Natural killer cell treated with Interleukin-12 subunit alpha and Interleukin-12 subunit beta and Interleukin-15 and Interleukin-18, amount 100 ng/mL, for 72 hours (primary cell): ENCODE measurements at regions not wholly inside any gene's neighbourhood (a gene's known extent, or its start where the extent isn't known, plus 50 kb on each side); places are given as distances from the start of the nearest gene placed in this dataset.

Source experiments
- ATAC-seq, 2 donors: fragments of 150-1000 bp; cut with Tn5 transposase in 1 of 2; sonication (Bioruptor Pico), chemical (Tn5 transposase) in 1 of 2; 2 replicates each; pipeline ENCODE4 v1.10.0; 2021
- DNase-seq: peaks from one replicate; pipeline ENCODE4 v3.0.0; 2022; ENCODE audit warnings: low spot score
- H3K27ac Mint-ChIP-seq, 2 donors: 1 replicate in 1 of 2; 2 replicates in 1 of 2; pipeline ENCODE4 v1.8.0; 2022; ENCODE audit warnings: mixed read lengths in 2 of 2, mild to moderate bottlenecking in 1 of 2, moderate library complexity in 1 of 2
- H3K27me3 Mint-ChIP-seq, 2 donors: 1 replicate in 1 of 2; 2 replicates in 1 of 2; pipeline ENCODE4 v1.8.0; 2022; ENCODE audit warnings: mixed read lengths in 2 of 2
- H3K36me3 Mint-ChIP-seq: one replicate; pipeline ENCODE4 v1.8.0; 2022; ENCODE audit warnings: mixed read lengths
- H3K4me1 Mint-ChIP-seq, 2 donors: 1 replicate in 1 of 2; 2 replicates in 1 of 2; pipeline ENCODE4 v1.8.0; 2022; ENCODE audit warnings: low read depth in 2 of 2, mixed read lengths in 2 of 2, mild to moderate bottlenecking in 1 of 2
- H3K4me3 Mint-ChIP-seq: one replicate; pipeline ENCODE4 v1.8.0; 2022; ENCODE audit warnings: mixed read lengths
- H3K9me3 Mint-ChIP-seq: 2 replicates; pipeline ENCODE4 v1.8.0; 2022; ENCODE audit warnings: mixed read lengths

DNA sequence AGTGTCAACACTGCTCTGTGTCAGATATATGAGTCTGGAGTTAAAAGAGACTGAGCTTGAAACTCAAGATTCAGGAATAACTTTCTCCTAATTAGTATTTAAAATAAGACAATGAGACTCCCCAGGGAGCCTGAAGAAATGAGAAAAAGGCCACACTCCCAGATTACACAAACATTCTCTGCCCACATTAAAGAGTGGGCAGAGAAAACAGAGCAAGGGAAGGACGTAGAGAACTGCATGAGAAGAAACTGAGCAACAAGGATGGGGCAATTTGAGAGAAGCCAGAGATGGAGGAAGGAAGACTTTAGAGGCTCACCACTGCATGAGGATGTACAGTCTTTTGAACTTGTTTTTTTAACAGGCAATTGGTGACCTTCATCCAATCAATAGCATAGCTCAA, 438.2 kb downstream of the TDRD15 start:
- DNase-seq (no peak), ATAC-seq (no peak)
- Mint-ChIP-seq H3K4me3 (no peak overlapping the region), H3K4me1 (no peaks in the 10 kb centered on the region), H3K27ac (no peak overlapping the region), H3K36me3 (no peaks in the 10 kb centered on the region), H3K9me3 (peaks cover 14% of the 10 kb centered on the region), H3K27me3 (no peaks in the 10 kb centered on the region)

DNA sequence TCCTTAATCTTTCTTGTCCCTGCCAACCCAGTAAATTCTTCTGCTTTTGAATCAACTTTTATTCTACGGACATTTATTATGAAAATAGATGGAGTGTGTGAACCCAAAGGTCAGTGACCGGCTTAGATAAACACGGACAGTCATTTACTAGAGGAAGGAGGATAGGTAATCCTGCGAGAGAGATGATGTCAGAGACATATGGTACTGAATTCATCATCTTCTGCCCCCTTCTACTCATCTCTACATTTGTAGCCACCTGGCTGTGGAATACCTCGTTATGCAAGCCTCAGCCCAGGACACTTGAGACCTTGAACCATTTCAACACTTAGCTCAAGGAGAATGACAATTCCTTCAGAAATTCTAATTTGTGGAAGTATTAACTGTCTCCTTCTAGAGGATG, 443.6 kb downstream of the TDRD15 start:
- no peak overlapping the region for H3K4me3 Mint-ChIP-seq
- no peaks in the 10 kb centered on the region for H3K4me1 Mint-ChIP-seq
- DNase-seq (no peak), ATAC-seq (no peak)
- peaks cover 5% of the 10 kb centered on the region for H3K36me3 Mint-ChIP-seq
- peaks cover 19% of the 10 kb centered on the region for H3K9me3 Mint-ChIP-seq
- no peak overlapping the region for H3K27ac Mint-ChIP-seq
- no peaks in the 10 kb centered on the region for H3K27me3 Mint-ChIP-seq

GRCh38 chr2:21571686-21572085, 447.9 kb downstream of the TDRD15 start:
- H3K36me3 Mint-ChIP-seq: peaks cover 5% of the 10 kb centered on the region
- no peak for ATAC-seq
- no peak overlapping the region for H3K27ac Mint-ChIP-seq
- peaks cover 20% of the 10 kb centered on the region for H3K9me3 Mint-ChIP-seq
- no peaks in the 10 kb centered on the region for H3K27me3 Mint-ChIP-seq
- no peak for DNase-seq
- no peaks in the 10 kb centered on the region for H3K4me1 Mint-ChIP-seq
- no peak overlapping the region for H3K4me3 Mint-ChIP-seq

GRCh38 chr2:21580391-21580790, 456.6 kb downstream of the TDRD15 start:
- Mint-ChIP-seq H3K27ac (no peak overlapping the region), H3K27me3 (no peaks in the 10 kb centered on the region), H3K4me3 (no peak overlapping the region), H3K36me3 (peaks cover 8% of the 10 kb centered on the region), H3K4me1 (no peaks in the 10 kb centered on the region), H3K9me3 (peaks cover 29% of the 10 kb centered on the region)
- DNase-seq (no peak), ATAC-seq (no peak)

DNA sequence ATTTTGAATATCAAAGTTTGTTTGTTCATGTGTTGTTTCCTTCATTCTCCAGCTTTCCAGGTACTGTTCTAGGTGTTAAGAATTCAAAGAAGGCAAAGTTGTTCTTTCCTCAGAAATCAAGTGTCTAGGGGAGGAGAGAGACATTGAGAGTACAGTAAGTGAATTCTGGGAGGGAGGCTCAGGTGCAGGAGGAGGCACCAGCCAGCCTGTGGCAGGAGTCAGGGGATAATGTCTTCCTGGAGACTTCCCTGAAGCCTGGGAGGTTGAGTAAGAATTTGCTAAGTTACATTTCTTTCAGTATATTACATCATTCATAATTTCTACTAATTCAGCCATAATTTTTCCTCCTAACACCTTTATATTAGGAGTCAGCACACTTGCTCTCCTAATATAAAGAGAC, 462.1 kb downstream of the TDRD15 start:
- DNase-seq (no peak), ATAC-seq (no peak)
- Mint-ChIP-seq H3K9me3 (peaks cover 18% of the 10 kb centered on the region), H3K27me3 (no peaks in the 10 kb centered on the region), H3K4me1 (no peaks in the 10 kb centered on the region), H3K4me3 (no peak overlapping the region), H3K36me3 (no peaks in the 10 kb centered on the region), H3K27ac (no peak overlapping the region)

DNA sequence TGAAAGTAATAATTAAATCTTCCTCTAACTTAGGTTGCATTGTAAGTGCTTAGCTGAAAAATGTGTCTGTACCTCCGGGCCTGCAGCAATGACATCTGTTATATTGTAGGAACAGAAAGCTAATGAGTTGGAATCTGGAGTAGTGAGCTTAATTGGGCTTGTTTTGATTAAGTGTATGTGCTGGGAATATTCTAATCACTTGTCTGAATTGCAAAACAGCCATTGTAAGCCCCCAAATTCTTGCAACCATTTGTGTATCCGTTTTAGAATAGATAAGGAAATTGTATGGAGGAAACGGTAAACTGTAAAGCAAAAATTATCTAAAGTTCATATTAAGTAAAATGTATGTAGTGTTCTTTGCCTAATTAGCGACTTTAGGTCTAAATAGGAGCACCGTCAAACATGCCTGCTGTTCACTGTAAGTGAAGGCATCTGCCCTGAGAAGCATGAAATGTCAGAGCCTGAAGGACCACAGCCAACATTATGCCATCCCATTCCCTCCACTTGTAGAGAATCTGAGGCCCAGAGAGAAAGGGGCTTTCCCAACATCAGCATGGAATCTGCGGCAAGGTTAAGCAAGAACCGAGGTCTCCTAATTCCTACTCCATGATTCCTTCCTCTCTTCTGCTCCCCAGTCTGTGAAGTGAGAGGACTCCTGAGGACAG, 466.4 kb downstream of the TDRD15 start:
- peaks cover 19% of the 10 kb centered on the region for H3K9me3 Mint-ChIP-seq
- no peaks in the 10 kb centered on the region for H3K4me1 Mint-ChIP-seq
- no peak overlapping the region for H3K27ac Mint-ChIP-seq
- no peaks in the 10 kb centered on the region for H3K36me3 Mint-ChIP-seq
- no peak overlapping the region for H3K4me3 Mint-ChIP-seq
- no peaks in the 10 kb centered on the region for H3K27me3 Mint-ChIP-seq
- no peak for ATAC-seq
- no peak for DNase-seq

- no peak overlapping the region for H3K4me3 Mint-ChIP-seq
- no peak overlapping the region for H3K27ac Mint-ChIP-seq
- ATAC-seq (no peak), DNase-seq (no peak)
- peaks cover 16% of the 10 kb centered on the region for H3K9me3 Mint-ChIP-seq
- H3K36me3 Mint-ChIP-seq: no peaks in the 10 kb centered on the region
- no peaks in the 10 kb centered on the region for H3K27me3 Mint-ChIP-seq
- no peaks in the 10 kb centered on the region for H3K4me1 Mint-ChIP-seq
Measured at GRCh38 chr2:21591926-21592325, 468.2 kb downstream of the TDRD15 start.

- ATAC-seq (no peak), DNase-seq (no peak)
- no peaks in the 10 kb centered on the region for H3K27me3 Mint-ChIP-seq
- H3K9me3 Mint-ChIP-seq: peaks cover 13% of the 10 kb centered on the region
- peaks cover 4% of the 10 kb centered on the region for H3K36me3 Mint-ChIP-seq
- H3K4me3 Mint-ChIP-seq: no peak overlapping the region
- H3K4me1 Mint-ChIP-seq: no peaks in the 10 kb centered on the region
- no peak overlapping the region for H3K27ac Mint-ChIP-seq
Measured at GRCh38 chr2:21599417-21599816, 475.6 kb downstream of the TDRD15 start.

GRCh38 chr2:21602789-21603188, 479.0 kb downstream of the TDRD15 start:
- no peaks in the 10 kb centered on the region for H3K4me1 Mint-ChIP-seq
- H3K27me3 Mint-ChIP-seq: no peaks in the 10 kb centered on the region
- ATAC-seq: no peak

DNA sequence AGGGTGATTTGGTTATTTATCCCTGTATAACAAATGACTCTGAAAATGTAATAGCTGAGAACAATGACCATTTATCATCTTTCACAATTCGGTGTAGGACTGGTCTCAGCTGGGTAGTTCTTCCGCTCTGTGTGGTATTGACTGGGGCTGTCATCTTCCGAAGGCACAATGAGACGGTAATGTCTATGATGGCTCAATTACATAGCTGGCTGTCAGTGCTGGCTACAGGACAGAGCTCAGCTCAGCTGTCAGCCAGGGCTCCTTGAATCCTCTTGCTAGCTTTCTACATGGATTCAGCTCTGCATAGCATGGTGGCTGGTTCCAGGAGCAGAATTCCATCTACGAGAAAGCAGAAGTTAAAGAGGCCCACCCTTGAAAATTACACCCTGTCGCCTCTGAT, 483.8 kb downstream of the TDRD15 start:
- DNase-seq: no peak
- peaks cover 19% of the 10 kb centered on the region for H3K9me3 Mint-ChIP-seq
- H3K27me3 Mint-ChIP-seq: no peaks in the 10 kb centered on the region
- no peak for ATAC-seq
- no peaks in the 10 kb centered on the region for H3K36me3 Mint-ChIP-seq
- H3K27ac Mint-ChIP-seq: no peak overlapping the region
- no peaks in the 10 kb centered on the region for H3K4me1 Mint-ChIP-seq
- no peak overlapping the region for H3K4me3 Mint-ChIP-seq

More at GRCh38 chr2:21602789-21603188, 479.0 kb downstream of the TDRD15 start:
- H3K9me3 Mint-ChIP-seq: peaks cover 22% of the 10 kb centered on the region
- H3K27ac Mint-ChIP-seq: no peak overlapping the region
- DNase-seq: no peak
- no peak overlapping the region for H3K4me3 Mint-ChIP-seq
- H3K36me3 Mint-ChIP-seq: peaks cover 4% of the 10 kb centered on the region

- Mint-ChIP-seq H3K4me1 (no peaks in the 10 kb centered on the region), H3K27ac (no peak overlapping the region), H3K4me3 (no peak overlapping the region), H3K36me3 (no peaks in the 10 kb centered on the region), H3K27me3 (no peaks in the 10 kb centered on the region), H3K9me3 (peaks cover 20% of the 10 kb centered on the region)
- DNase-seq (no peak), ATAC-seq (no peak)
Measured at GRCh38 chr2:21610304-21610703, 486.5 kb downstream of the TDRD15 start.

DNA sequence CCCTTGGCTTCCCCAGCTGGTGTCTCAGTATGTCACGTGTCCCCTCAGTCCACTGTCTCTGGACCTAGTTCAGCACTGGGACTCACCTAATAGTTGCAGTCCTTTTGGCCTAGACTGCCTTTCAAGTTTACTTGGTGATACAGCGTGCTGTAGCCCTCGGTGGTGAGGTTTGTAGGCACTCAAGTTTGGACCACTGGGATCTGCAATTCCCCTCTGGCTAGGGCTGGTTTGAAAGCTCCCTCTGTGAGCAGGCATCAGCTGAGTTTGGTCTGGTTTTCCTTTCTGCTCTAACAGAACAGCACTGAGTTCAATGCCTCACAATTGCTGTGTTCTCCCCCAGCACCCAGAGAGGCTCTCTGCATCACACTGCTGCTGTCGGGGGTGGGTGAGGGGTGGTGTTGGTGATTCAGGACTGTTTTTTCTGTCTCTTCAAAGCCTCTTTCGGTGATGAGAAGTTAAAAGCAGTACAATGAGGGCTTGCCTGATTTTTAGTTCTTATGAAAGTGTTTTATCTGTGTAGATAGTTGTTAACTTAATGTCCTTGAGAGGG, 494.2 kb downstream of the TDRD15 start:
- no peaks in the 10 kb centered on the region for H3K4me1 Mint-ChIP-seq
- no peak overlapping the region for H3K27ac Mint-ChIP-seq
- no peaks in the 10 kb centered on the region for H3K36me3 Mint-ChIP-seq
- no peak for ATAC-seq
- no peak overlapping the region for H3K4me3 Mint-ChIP-seq
- peaks cover 7% of the 10 kb centered on the region for H3K9me3 Mint-ChIP-seq
- no peak for DNase-seq
- no peaks in the 10 kb centered on the region for H3K27me3 Mint-ChIP-seq

GRCh38 chr2:21620771-21621170, 497.0 kb downstream of the TDRD15 start:
- ATAC-seq: no peak
- H3K4me1 Mint-ChIP-seq: no peaks in the 10 kb centered on the region
- H3K27ac Mint-ChIP-seq: no peak overlapping the region

GRCh38 chr2:21627938-21628337, 504.2 kb downstream of the TDRD15 start:
- Mint-ChIP-seq H3K36me3 (peaks cover 4% of the 10 kb centered on the region), H3K4me3 (no peak overlapping the region), H3K9me3 (peaks cover 12% of the 10 kb centered on the region), H3K4me1 (no peaks in the 10 kb centered on the region), H3K27me3 (no peaks in the 10 kb centered on the region), H3K27ac (no peak overlapping the region)
- DNase-seq (no peak), ATAC-seq (no peak)

More at GRCh38 chr2:21620771-21621170, 497.0 kb downstream of the TDRD15 start:
- no peak for DNase-seq
- H3K4me3 Mint-ChIP-seq: no peak overlapping the region
- H3K27me3 Mint-ChIP-seq: no peaks in the 10 kb centered on the region
- H3K36me3 Mint-ChIP-seq: peaks cover 4% of the 10 kb centered on the region
- H3K9me3 Mint-ChIP-seq: peaks cover 8% of the 10 kb centered on the region

GRCh38 chr2:21633015-21633414, 509.2 kb downstream of the TDRD15 start:
- peaks cover 13% of the 10 kb centered on the region for H3K9me3 Mint-ChIP-seq

More at GRCh38 chr2:21633015-21633414, 509.2 kb downstream of the TDRD15 start:
- ATAC-seq (no peak), DNase-seq (no peak)
- H3K36me3 Mint-ChIP-seq: no peaks in the 10 kb centered on the region
- no peaks in the 10 kb centered on the region for H3K27me3 Mint-ChIP-seq
- H3K4me3 Mint-ChIP-seq: no peak overlapping the region
- H3K27ac Mint-ChIP-seq: no peak overlapping the region
- H3K4me1 Mint-ChIP-seq: no peaks in the 10 kb centered on the region
